PC-9 (cell line): ENCODE measurements at regions not wholly inside any gene's neighbourhood (a gene's known extent, or its start where the extent isn't known, plus 50 kb on each side); places are given as distances from the start of the nearest gene placed in this dataset.

Experiments
- BruUV-seq: library from RNA; stranded (reverse); fragments of 400-500 nt; replicated peaks from 2 replicates; lab custom pipeline; 2021; lab: Mats Ljungman, UMichigan
- CTCF ChIA-PET: fragments of 300-600 bp; sonication (Branson Sonifier 250); formaldehyde crosslinking; loops from one replicate; lab custom pipeline; 2022; ENCODE audit warnings: antibody characterized with exemption; lab: Charles Lee
- POLR2A ChIA-PET: fragments of 300-600 bp; sonication (Branson Sonifier 250); formaldehyde crosslinking; loops from one replicate; lab custom pipeline; 2022; ENCODE audit warnings: antibody characterized with exemption; ENCODE audit not compliant: unreplicated experiment; lab: Charles Lee
- DNase-seq, 2 experiments: peaks; one replicate each; pipeline versions ENCODE4 v3.0.0 to v3.0.0-alpha.2; 2015 to 2022; ENCODE audit warnings: mixed read lengths in 1 of 2
- H2AFZ ChIP-seq: fragments of 200-600 bp; sonication (generic); 2 replicates; pipeline ENCODE4 v1.8.1; 2017; ENCODE audit warnings: antibody characterized with exemption
- H3F3A ChIP-seq: fragments of 200-600 bp; sonication (generic); 2 replicates; pipeline ENCODE4 v1.8.1; 2017; ENCODE audit warnings: antibody characterized with exemption, mild to moderate bottlenecking, low read depth; ENCODE audit not compliant: insufficient read depth
- H3K27ac ChIP-seq: fragments of 200-600 bp; sonication (generic); 2 replicates; pipeline ENCODE4 v1.6.1; 2016; ENCODE audit warnings: mixed run types
- H3K27me3 ChIP-seq: fragments of 200-600 bp; sonication (generic); 2 replicates; pipeline ENCODE4 v1.6.1; 2016; ENCODE audit warnings: low read depth, mixed run types; ENCODE audit not compliant: insufficient read depth
- H3K36me3 ChIP-seq: fragments of 200-600 bp; sonication (generic); 2 replicates; pipeline ENCODE4 v1.6.1; 2016; ENCODE audit warnings: low read depth, mixed run types
- H3K4me1 ChIP-seq: fragments of 200-600 bp; sonication (generic); replicated peaks from 2 replicates; pipeline ENCODE4 v1.6.1; 2016; ENCODE audit warnings: mixed run types; ENCODE audit not compliant: insufficient read depth
- H3K4me2 ChIP-seq: fragments of 200-600 bp; sonication (generic); 2 replicates; pipeline ENCODE4 v1.6.1; 2017; ENCODE audit warnings: mixed run types
- H3K4me3 ChIP-seq: fragments of 200-600 bp; sonication (generic); 2 replicates; pipeline ENCODE4 v1.6.1; 2016; ENCODE audit warnings: mixed run types
- H3K79me2 ChIP-seq: fragments of 200-600 bp; sonication (generic); 2 replicates; pipeline ENCODE4 v1.6.1; 2017; ENCODE audit warnings: low read depth, mixed run types
- H3K9me2 ChIP-seq: fragments of 200-600 bp; sonication (generic); 2 replicates; pipeline ENCODE4 v1.8.1; 2017; ENCODE audit warnings: mild to moderate bottlenecking; ENCODE audit not compliant: insufficient read depth
- H3K9me3 ChIP-seq: fragments of 200-600 bp; sonication (generic); 2 replicates; pipeline ENCODE4 v1.8.1; 2016; ENCODE audit warnings: low read depth; ENCODE audit not compliant: insufficient read depth
- H4K20me1 ChIP-seq: fragments of 200-600 bp; sonication (generic); 2 replicates; pipeline ENCODE4 v1.8.1; 2017; ENCODE audit not compliant: insufficient read depth
- CTCF ChIP-seq: fragments of 200-600 bp; sonication (generic); conservative IDR thresholded peaks from 2 replicates; pipeline ENCODE4 v1.6.1; 2017; ENCODE audit warnings: mixed run types, antibody characterized with exemption, mild to moderate bottlenecking, moderate library complexity
- EZH2 ChIP-seq: fragments of 200-600 bp; sonication (generic); IDR thresholded peaks from 2 replicates; pipeline ENCODE4 v1.8.0; 2017; ENCODE audit warnings: antibody characterized with exemption, low read depth
- intact Hi-C: fragments of 100-400 bp; cut with micrococcal nuclease; formaldehyde crosslinking; loops from one replicate; pipeline ENCODE4 v1.10.0; 2022; ENCODE audit not compliant: unreplicated experiment

DNA sequence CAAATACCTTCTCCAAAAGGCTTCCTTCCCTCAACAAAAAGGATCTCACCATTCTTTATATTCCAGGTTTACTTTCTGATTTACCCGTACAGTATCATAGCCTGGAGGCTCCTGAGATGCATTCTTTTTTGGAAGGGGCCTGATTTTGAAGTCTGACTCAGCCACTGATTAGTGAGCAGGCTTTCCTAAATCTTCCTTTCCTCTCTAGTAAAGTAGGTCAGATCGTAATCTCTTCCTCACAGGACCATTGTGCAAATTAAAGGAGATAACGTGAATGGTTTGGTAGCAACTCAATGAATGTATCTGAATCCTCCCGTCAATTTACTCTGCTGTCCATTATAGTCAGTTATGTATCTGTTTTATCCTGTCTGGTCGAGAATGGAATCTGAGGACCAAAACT lies 227.7 kb upstream of the ANO5 start:
- TF ChIP-seq EZH2 = no peak
- no peak for TF ChIP-seq CTCF
- no peaks in the 10 kb centered on the region for H3K27me3 ChIP-seq

DNA sequence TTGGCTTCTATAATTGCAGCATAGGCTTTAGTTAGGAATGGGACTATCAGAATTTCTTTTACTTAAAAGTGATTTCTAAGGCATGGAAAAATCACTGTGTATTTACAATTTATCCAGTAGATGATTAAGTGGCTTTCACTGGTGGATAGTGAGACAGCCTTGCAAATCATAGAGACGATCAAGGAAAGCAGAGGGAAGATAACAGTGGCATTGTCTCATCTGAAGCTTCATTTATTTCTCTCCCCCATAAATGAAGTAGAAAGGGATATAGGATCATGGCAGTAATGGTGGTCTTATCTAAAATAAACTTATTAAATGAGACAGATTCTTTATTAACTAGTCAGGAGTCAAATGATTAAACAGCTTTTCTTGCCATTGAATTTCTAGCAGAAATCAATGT lies 224.2 kb upstream of the ANO5 start:
- Histone ChIP-seq H3K27ac (no peak overlapping the region), H3K79me2 (no peaks in the 10 kb centered on the region), H3K36me3 (no peaks in the 10 kb centered on the region), H3K4me3 (no peak overlapping the region), H3K4me1 (no peaks in the 10 kb centered on the region), H3K9me2 (no peaks in the 10 kb centered on the region), H3K9me3 (no peaks in the 10 kb centered on the region), H2AFZ (no peak overlapping the region), H3F3A (no peaks in the 10 kb centered on the region), H3K4me2 (no peak overlapping the region), H3K27me3 (no peaks in the 10 kb centered on the region), H4K20me1 (no peaks in the 10 kb centered on the region; the same call in 1 of the 2 replicates)
- TF ChIP-seq EZH2 (no peak), CTCF (no peak)
- no TSS peak for BruUV-seq
- ChIA-PET CTCF (no interaction called here), POLR2A (no interaction called here)
- intact Hi-C loops = no loop called here
- no peak for DNase-seq

More for the DNA sequence above, 227.7 kb upstream of the ANO5 start:
- Histone ChIP-seq H3K9me3 (no peaks in the 10 kb centered on the region), H3K4me1 (no peaks in the 10 kb centered on the region), H3K4me2 (no peak overlapping the region), H3K36me3 (no peaks in the 10 kb centered on the region), H3K9me2 (no peaks in the 10 kb centered on the region; the same call in 1 of the 2 replicates), H3F3A (no peaks in the 10 kb centered on the region), H4K20me1 (no peaks in the 10 kb centered on the region; the same call in 1 of the 2 replicates), H2AFZ (no peak overlapping the region), H3K27ac (no peak overlapping the region), H3K79me2 (no peaks in the 10 kb centered on the region), H3K4me3 (no peak overlapping the region)
- POLR2A ChIA-PET = no interaction called here
- no TSS peak for BruUV-seq
- CTCF ChIA-PET = no interaction called here
- intact Hi-C loops = no loop called here
- DNase-seq = no peak

GRCh38 chr11:21969841-21970240 lies 223.0 kb upstream of the ANO5 start:
- Histone ChIP-seq H3F3A (no peaks in the 10 kb centered on the region), H3K79me2 (no peaks in the 10 kb centered on the region), H3K27ac (no peak overlapping the region), H4K20me1 (no peaks in the 10 kb centered on the region), H3K9me2 (no peaks in the 10 kb centered on the region), H3K4me2 (no peak overlapping the region), H3K4me1 (no peaks in the 10 kb centered on the region), H3K4me3 (no peak overlapping the region), H3K36me3 (no peaks in the 10 kb centered on the region), H3K27me3 (no peaks in the 10 kb centered on the region), H3K9me3 (no peaks in the 10 kb centered on the region), H2AFZ (no peak overlapping the region)
- TF ChIP-seq CTCF (no peak), EZH2 (no peak)
- BruUV-seq = no TSS peak
- intact Hi-C loops = no loop called here
- CTCF ChIA-PET = no interaction called here
- POLR2A ChIA-PET = no interaction called here
- DNase-seq = no peak
